ENCODE measurements at regions not wholly inside any gene's neighbourhood (a gene's known extent, or its start where the extent isn't known, plus 50 kb on each side); places are given as distances from the start of the nearest gene placed in this dataset.

- Histone ChIP-seq H3K27me3 (replicated peaks; ENCODE audit: insufficient read depth, low read depth, low read length, poor library complexity) (no peaks in the 10 kb centered on the region), H3K4me3 (ENCODE audit: low read depth, low read length, poor library complexity, severe bottlenecking) (no peak overlapping the region), H3K4me1 (ENCODE audit: insufficient read depth, low read length, poor library complexity, severe bottlenecking) (peaks cover 9% of the 10 kb centered on the region), H3K27ac (ENCODE audit: low read depth, low read length, poor library complexity, severe bottlenecking) (no peak overlapping the region), H3K36me3 (ENCODE audit: insufficient read depth, low read length, poor library complexity, severe bottlenecking) (no peaks in the 10 kb centered on the region), H3K9me3 (ENCODE audit: low read depth, low read length, poor library complexity, severe bottlenecking) (no peaks in the 10 kb centered on the region)
- TF ChIP-seq EZH2 (IDR thresholded peaks at IDR 0.05; ENCODE audit: borderline replicate concordance, low read depth, low read length, poor library complexity, severe bottlenecking), result no peak
- TF ChIP-seq CTCF (conservative IDR thresholded peaks at IDR 0.05; ENCODE audit: low read depth, low read length), result no peak
- no peak for DNase-seq (ENCODE audit: low spot score)
- CTCF ChIA-PET, result no interaction called here
- intact Hi-C loops (cut with micrococcal nuclease; ENCODE audit: unreplicated experiment), result no loop called here
- BruUV-seq (replicated peaks), result no TSS peak
- POLR2A ChIA-PET (ENCODE audit: low non-redundant PET), result no interaction called here
Measured at GRCh38 chr1:43056460-43056859, 97.8 kb upstream of the SLC2A1 start.

DNA sequence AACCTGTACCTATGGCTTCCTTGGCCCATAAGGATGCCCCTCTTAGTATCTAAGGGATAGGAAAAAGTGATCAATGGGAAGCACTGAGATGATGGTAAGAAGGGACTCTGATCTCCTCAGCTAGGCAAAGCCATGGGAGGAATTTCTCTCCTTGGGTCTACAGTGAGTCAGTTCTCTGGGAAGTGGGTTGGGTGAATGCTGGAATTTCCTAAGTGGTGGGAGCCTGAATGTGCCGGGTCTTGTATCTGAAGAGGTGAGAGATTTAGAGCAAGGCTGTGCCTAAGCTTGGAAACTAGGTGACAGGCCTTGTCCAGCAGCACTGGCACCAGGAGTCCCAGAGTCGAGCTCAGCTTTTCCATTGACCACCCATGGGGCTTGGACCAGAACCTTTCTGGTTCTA, 96.3 kb upstream of the SLC2A1 start:
- no peak overlapping the region for H3K4me3 ChIP-seq (ENCODE audit: low read depth, low read length, poor library complexity, severe bottlenecking)
- no peaks in the 10 kb centered on the region for H3K27me3 ChIP-seq (replicated peaks; ENCODE audit: insufficient read depth, low read depth, low read length, poor library complexity)
- TF ChIP-seq CTCF (conservative IDR thresholded peaks at IDR 0.05; ENCODE audit: low read depth, low read length), result no peak
- TF ChIP-seq EZH2 (IDR thresholded peaks at IDR 0.05; ENCODE audit: borderline replicate concordance, low read depth, low read length, poor library complexity, severe bottlenecking), result no peak
- POLR2A ChIA-PET (ENCODE audit: low non-redundant PET), result no interaction called here
- no peak overlapping the region for H3K27ac ChIP-seq (ENCODE audit: low read depth, low read length, poor library complexity, severe bottlenecking)
- no peaks in the 10 kb centered on the region for H3K9me3 ChIP-seq (ENCODE audit: low read depth, low read length, poor library complexity, severe bottlenecking)
- H3K4me1 ChIP-seq (ENCODE audit: insufficient read depth, low read length, poor library complexity, severe bottlenecking), result peaks cover 9% of the 10 kb centered on the region
- BruUV-seq (replicated peaks), result no TSS peak
- no peak for DNase-seq (ENCODE audit: low spot score)
- CTCF ChIA-PET, result no interaction called here
- H3K36me3 ChIP-seq (ENCODE audit: insufficient read depth, low read length, poor library complexity, severe bottlenecking), result no peaks in the 10 kb centered on the region
- intact Hi-C loops (cut with micrococcal nuclease; ENCODE audit: unreplicated experiment), result no loop called here

GRCh38 chr1:43052786-43053439, 94.2 kb upstream of the SLC2A1 start:
- BruUV-seq (replicated peaks), result no TSS peak
- POLR2A ChIA-PET (ENCODE audit: low non-redundant PET), result no interaction called here

More at GRCh38 chr1:43052786-43053439, 94.2 kb upstream of the SLC2A1 start:
- Histone ChIP-seq H3K9me3 (ENCODE audit: low read depth, low read length, poor library complexity, severe bottlenecking) (no peaks in the 10 kb centered on the region), H3K27ac (ENCODE audit: low read depth, low read length, poor library complexity, severe bottlenecking) (no peak overlapping the region), H3K27me3 (replicated peaks; ENCODE audit: insufficient read depth, low read depth, low read length, poor library complexity) (no peaks in the 10 kb centered on the region), H3K4me1 (ENCODE audit: insufficient read depth, low read length, poor library complexity, severe bottlenecking) (peaks cover 11% of the 10 kb centered on the region), H3K4me3 (ENCODE audit: low read depth, low read length, poor library complexity, severe bottlenecking) (no peak overlapping the region), H3K36me3 (ENCODE audit: insufficient read depth, low read length, poor library complexity, severe bottlenecking) (no peaks in the 10 kb centered on the region)
- intact Hi-C loops (cut with micrococcal nuclease; ENCODE audit: unreplicated experiment), result no loop called here
- CTCF ChIA-PET, result interaction anchor here (1.0 kb wide), 1 partner anchor 21 kb away, joined by 3 read pairs; no protein-coding TSS in a partner anchor
- DNase-seq (ENCODE audit: low spot score), result no peak
- no peak for TF ChIP-seq EZH2 (IDR thresholded peaks at IDR 0.05; ENCODE audit: borderline replicate concordance, low read depth, low read length, poor library complexity, severe bottlenecking)
- no peak for TF ChIP-seq CTCF (conservative IDR thresholded peaks at IDR 0.05; ENCODE audit: low read depth, low read length)
